IMR-90 (cell line): ENCODE measurements at regions not wholly inside any gene's neighbourhood (a gene's known extent, or its start where the extent isn't known, plus 50 kb on each side); places are given as distances from the start of the nearest gene placed in this dataset.

Experiments used
- ATAC-seq: fragments of 200-7000 bp; cut with Tn5 transposase; 2 replicates; pipeline ENCODE4 v1.9.1; 2020; ENCODE audit warnings: low read depth, mild to moderate bottlenecking, moderate library complexity
- BruUV-seq: library from RNA; stranded (reverse); fragments of 400-500 nt; replicated peaks from 2 replicates; lab custom pipeline; 2021; lab: Mats Ljungman, UMichigan
- CTCF ChIA-PET: fragments of 300-600 bp; formaldehyde crosslinking; extraction: SDS; loops from one replicate; lab custom pipeline; 2021; ENCODE audit warnings: antibody characterized with exemption; lab: Yijun Ruan, JAX
- POLR2A ChIA-PET: fragments of 300-600 bp; sonication (Branson Sonifier 250); formaldehyde crosslinking; loops from one replicate; lab custom pipeline; 2022; ENCODE audit warnings: antibody characterized with exemption; ENCODE audit not compliant: unreplicated experiment; lab: Charles Lee
- DNase-seq: peaks from one replicate; pipeline ENCODE4 v3.0.0; 2013
- H2AFZ ChIP-seq: replicated peaks from 2 replicates; pipeline ENCODE3; 2013; ENCODE audit warnings: low read length, mild to moderate bottlenecking; ENCODE audit not compliant: poor library complexity
- H2AK5ac ChIP-seq: 2 replicates; pipeline ENCODE4 v1.6.1; 2013; ENCODE audit warnings: low read depth, low read length, inconsistent platforms
- H2AK9ac ChIP-seq: replicated peaks from 2 replicates; pipeline ENCODE3; 2013; ENCODE audit warnings: mild to moderate bottlenecking, low read depth, low read length, moderate library complexity; ENCODE audit not compliant: poor library complexity
- H2BK120ac ChIP-seq: 2 replicates; pipeline ENCODE4 v1.6.1; 2013; ENCODE audit warnings: low read depth, low read length, inconsistent platforms
- H2BK15ac ChIP-seq: 3 replicates; pipeline ENCODE4 v1.6.1; 2013; ENCODE audit warnings: low read depth, low read length, inconsistent platforms
- H2BK20ac ChIP-seq: 2 replicates; pipeline ENCODE4 v1.6.1; 2013; ENCODE audit warnings: low read depth, mild to moderate bottlenecking, inconsistent platforms, low read length, moderate library complexity
- H2BK5ac ChIP-seq: 2 replicates; pipeline ENCODE4 v1.6.1; 2013; ENCODE audit warnings: mild to moderate bottlenecking, low read depth, low read length, inconsistent platforms; ENCODE audit not compliant: poor library complexity, severe bottlenecking
- H3K14ac ChIP-seq: replicated peaks from 2 replicates; pipeline ENCODE4 v1.6.1; 2013; ENCODE audit warnings: low read depth, low read length, inconsistent platforms
- H3K18ac ChIP-seq: 2 replicates; pipeline ENCODE4 v1.6.1; 2013; ENCODE audit warnings: low read depth, low read length, control low read depth
- H3K23ac ChIP-seq: 2 replicates; pipeline ENCODE4 v1.6.1; 2013; ENCODE audit warnings: low read depth, low read length, inconsistent platforms
- H3K27ac ChIP-seq: 2 replicates; pipeline ENCODE4 v1.5.1; 2013; ENCODE audit warnings: mild to moderate bottlenecking, control low read depth, low read length; ENCODE audit not compliant: insufficient read depth
- H3K27me3 ChIP-seq: 2 replicates; pipeline ENCODE4 v1.6.1; 2013; ENCODE audit warnings: low read length; ENCODE audit not compliant: control insufficient read depth, insufficient read depth
- H3K36me3 ChIP-seq: 2 replicates; pipeline ENCODE4 v1.6.1; 2013; ENCODE audit warnings: low read length, mixed read lengths; ENCODE audit not compliant: control insufficient read depth, insufficient read depth
- H3K4ac ChIP-seq: 2 replicates; pipeline ENCODE4 v1.6.1; 2013; ENCODE audit warnings: low read depth, low read length, inconsistent platforms
- H3K4me1 ChIP-seq: 2 replicates; pipeline ENCODE4 v1.6.1; 2013; ENCODE audit warnings: low read length, mixed read lengths; ENCODE audit not compliant: control insufficient read depth, insufficient read depth
- H3K4me2 ChIP-seq: 2 replicates; pipeline ENCODE4 v1.6.1; 2013; ENCODE audit warnings: low read depth, mild to moderate bottlenecking, control low read depth, low read length, moderate library complexity
- H3K4me3 ChIP-seq: 2 replicates; pipeline ENCODE4 v1.5.1; 2013; ENCODE audit warnings: low read depth, mild to moderate bottlenecking, control low read depth, low read length, moderate library complexity; ENCODE audit not compliant: insufficient read depth
- H3K56ac ChIP-seq: 2 replicates; pipeline ENCODE4 v1.6.1; 2013; ENCODE audit warnings: low read length, inconsistent platforms; ENCODE audit not compliant: insufficient read depth; ENCODE audit errors: extremely low read depth
- H3K79me1 ChIP-seq, 2 experiments: 2 replicates each; pipeline ENCODE4 v1.6.1; 2013; ENCODE audit warnings: low read length in 2 of 2, inconsistent platforms in 1 of 2, low read depth in 1 of 2
- H3K9ac ChIP-seq: 2 replicates; pipeline ENCODE4 v1.6.1; 2013; ENCODE audit warnings: low read depth, low read length, control low read depth
- H3K9me1 ChIP-seq: 2 replicates; pipeline ENCODE4 v1.6.1; 2013; ENCODE audit warnings: low read length, inconsistent platforms; ENCODE audit not compliant: insufficient read depth
- H3K9me3 ChIP-seq: 2 replicates; pipeline ENCODE4 v1.6.1; 2013; ENCODE audit warnings: low read length; ENCODE audit not compliant: control insufficient read depth, insufficient read depth
- H4K20me1 ChIP-seq: 2 replicates; pipeline ENCODE4 v1.6.1; 2013; ENCODE audit warnings: low read length, inconsistent platforms; ENCODE audit not compliant: insufficient read depth
- H4K5ac ChIP-seq: 2 replicates; pipeline ENCODE4 v1.6.1; 2013; ENCODE audit warnings: mild to moderate bottlenecking, low read depth, low read length, control low read depth
- H4K8ac ChIP-seq, 2 experiments: 2 replicates each; pipeline ENCODE4 v1.6.1; 2013; ENCODE audit warnings: low read depth in 2 of 2, low read length in 2 of 2, control low read depth in 1 of 2, inconsistent platforms in 1 of 2
- H4K91ac ChIP-seq: 2 replicates; pipeline ENCODE4 v1.6.1; 2013; ENCODE audit warnings: low read depth, low read length, inconsistent platforms; ENCODE audit not compliant: insufficient read depth
- BHLHE40 ChIP-seq: fragments of 150-350 bp; IDR thresholded peaks from 2 replicates; pipeline ENCODE4 v1.6.1; 2016; ENCODE audit warnings: mild to moderate bottlenecking, low read depth, low read length
- CEBPB ChIP-seq: IDR thresholded peaks from 2 replicates; pipeline ENCODE4 v1.6.1; 2012; ENCODE audit warnings: low read depth, low read length, improper control_type of control experiment
- CHD1 ChIP-seq: IDR thresholded peaks from 2 replicates; pipeline ENCODE4 v1.6.1; 2012; ENCODE audit warnings: low read depth, low read length, improper control_type of control experiment
- FOS ChIP-seq: fragments of 150-350 bp; IDR thresholded peaks from 2 replicates; pipeline ENCODE4 v1.6.1; 2016; ENCODE audit warnings: low read depth, low read length
- MAFK ChIP-seq: IDR thresholded peaks from 2 replicates; pipeline ENCODE4 v1.6.1; 2012; ENCODE audit warnings: low read depth, low read length, improper control_type of control experiment
- MAZ ChIP-seq: IDR thresholded peaks from 2 replicates; pipeline ENCODE4 v1.6.1; 2012; ENCODE audit warnings: low read depth, mild to moderate bottlenecking, low read length, improper control_type of control experiment, moderate library complexity, borderline replicate concordance
- MXI1 ChIP-seq: IDR thresholded peaks from 2 replicates; pipeline ENCODE4 v1.6.1; 2012; ENCODE audit warnings: low read depth, mild to moderate bottlenecking, low read length, moderate library complexity, borderline replicate concordance
- NFE2L2 ChIP-seq: fragments of 150-350 bp; IDR thresholded peaks from 2 replicates; pipeline ENCODE4 v1.6.1; 2016; ENCODE audit warnings: low read depth, mild to moderate bottlenecking, low read length
- POLR2A ChIP-seq: IDR thresholded peaks from 2 replicates; pipeline ENCODE4 v1.6.1; 2012; ENCODE audit warnings: mild to moderate bottlenecking, low read depth, low read length
- RAD21 ChIP-seq: IDR thresholded peaks from 2 replicates; pipeline ENCODE4 v1.6.1; 2012; ENCODE audit warnings: low read length, improper control_type of control experiment
- RCOR1 ChIP-seq: IDR thresholded peaks from 2 replicates; pipeline ENCODE4 v1.6.1; 2012; ENCODE audit warnings: mild to moderate bottlenecking, low read length, improper control_type of control experiment; ENCODE audit not compliant: insufficient replicate concordance
- RFX5 ChIP-seq: IDR thresholded peaks from 2 replicates; pipeline ENCODE4 v1.8.0; 2012; ENCODE audit warnings: low read depth, mild to moderate bottlenecking, low read length, moderate library complexity
- SMC3 ChIP-seq: fragments of 150-350 bp; IDR thresholded peaks from 2 replicates; pipeline ENCODE4 v1.6.1; 2016; ENCODE audit warnings: low read depth, mild to moderate bottlenecking, antibody characterized with exemption, low read length, moderate library complexity
- WGBS, 2 experiments: methylation state at CpG; one replicate each; pipeline versions ENCODE4 v1.1.5 to v1.1.7; 2013; ENCODE audit warnings: missing lambda C conversion rate in 2 of 2; ENCODE audit not compliant: insufficient read length in 1 of 2; ENCODE audit errors: extremely low coverage in 2 of 2; 5-methylcytosine and 5-hydroxymethylcytosine counted together
- dilution Hi-C: fragments of 300-500 bp; cut with HindIII; formaldehyde crosslinking; loops from one replicate; pipeline ENCODE4 v1.14.3; 2018; ENCODE audit warnings: low sequenced_read_pairs; ENCODE audit not compliant: unreplicated experiment
- in situ Hi-C: fragments of 300-500 bp; cut with MboI; formaldehyde crosslinking; loops from 3 replicates; pipeline ENCODE4 v1.14.3; 2019; ENCODE audit warnings: low sequenced_read_pairs, inconsistent platforms, mixed read lengths
- intact Hi-C: fragments of 100-400 bp; cut with micrococcal nuclease; formaldehyde crosslinking; loops from 2 replicates; pipeline ENCODE4 v1.10.0; 2022
- TF ChIP-seq, protein P1 (sequence below): fragments of 150-350 bp; IDR thresholded peaks from 2 replicates; pipeline ENCODE4 v1.6.1; 2016; ENCODE audit warnings: low read depth, mild to moderate bottlenecking, low read length, moderate library complexity, borderline replicate concordance
- TF ChIP-seq, protein P2 (sequence below): conservative IDR thresholded peaks from 2 replicates; pipeline ENCODE4 v1.5.1; 2012; ENCODE audit warnings: mild to moderate bottlenecking, low read depth, low read length, improper control_type of control experiment

DNA sequence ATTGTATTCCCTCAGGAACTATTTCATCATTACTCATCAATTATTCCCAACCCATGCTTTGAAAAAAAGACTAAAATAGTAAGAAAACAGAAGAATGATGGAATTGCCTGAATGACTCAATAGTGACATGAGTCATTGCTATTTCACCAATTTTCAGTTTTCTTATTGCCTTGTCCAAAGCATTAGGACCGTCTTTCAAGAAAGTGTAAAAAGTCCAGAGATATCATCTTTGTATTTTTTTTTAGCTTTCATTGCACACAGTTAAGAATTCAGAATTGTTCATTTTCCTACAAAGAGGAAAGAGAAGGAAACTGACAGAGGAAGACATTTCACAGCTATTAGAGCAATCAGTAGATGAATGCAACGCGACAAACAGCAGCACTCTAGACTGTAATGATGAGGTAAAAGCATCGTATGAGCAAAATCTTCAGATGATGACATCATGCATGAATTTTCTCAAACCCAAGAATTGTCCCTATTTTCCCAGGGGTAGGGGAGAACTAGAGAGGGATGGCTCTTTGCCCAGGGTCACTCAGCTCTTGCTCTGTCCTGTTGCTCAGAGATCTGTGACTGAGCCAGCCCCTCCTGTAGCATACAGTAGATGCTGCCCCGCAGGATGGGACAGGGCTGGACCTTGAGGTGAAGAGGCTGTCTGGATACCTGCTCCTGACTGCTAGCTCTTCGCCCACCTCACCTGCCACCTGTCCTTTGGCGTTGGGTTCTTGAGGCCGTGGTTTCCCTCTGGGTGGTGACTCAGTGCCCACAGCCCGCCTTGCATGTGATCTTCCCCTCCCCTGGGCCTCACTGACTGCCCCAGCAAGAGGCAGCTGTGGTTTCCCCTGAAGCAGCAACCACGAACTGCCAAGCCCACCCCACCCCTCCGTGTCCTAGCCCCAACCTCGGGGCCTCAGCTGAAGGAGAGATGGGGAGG lies 84.8 kb downstream of the PPCDC start:
- Histone ChIP-seq H2BK5ac (peak overlapping the region; percentile 2), H2BK15ac (peak overlapping the region; percentile 41; the same call in 2 of the 3 replicates), H3K9me1 (peaks cover 15% of the 10 kb centered on the region), H3K23ac (0 out of 2 replicates have a peak overlapping the region, but pooled peaks have one; percentile 24), H2BK120ac (peak overlapping the region; percentile 62), H3K9ac (no peak overlapping the region), H4K5ac (no peak overlapping the region; the same call in 1 of the 2 replicates), H2BK20ac (peak overlapping the region; percentile 78), H3K4me3 (no peak overlapping the region), H3K27me3 (peaks cover 6% of the 10 kb centered on the region; the same call in 1 of the 2 replicates), H4K20me1 (peaks cover 6% of the 10 kb centered on the region), H4K91ac (no peak overlapping the region; the same call in 1 of the 2 replicates), H3K4me1 (peaks cover 9% of the 10 kb centered on the region), H3K79me1 (no peaks in the 10 kb centered on the region), H3K14ac (peak overlapping the region; percentile 37; the same call in 1 of the 2 replicates), H3K4ac (peak overlapping the region; percentile 54; the same call in 1 of the 2 replicates), H3K27ac (no peak overlapping the region), H3K18ac (peak overlapping the region; percentile 56; the same call in 1 of the 2 replicates), H3K56ac (no peak overlapping the region), H2AK9ac (peak overlapping the region; percentile 68), H4K8ac (peak overlapping the region in 1 of 2 experiments; percentile 39; a peak in 1 of 4 replicates), H2AFZ (peak overlapping the region; percentile 64), H3K4me2 (peak overlapping the region; percentile 5; the same call in 1 of the 2 replicates), H3K36me3 (no peaks in the 10 kb centered on the region), H2AK5ac (peak overlapping the region; percentile 94), H3K9me3 (no peaks in the 10 kb centered on the region)
- intact Hi-C loops (no loop called here), dilution Hi-C loops (no loop called here), in situ Hi-C loops (no loop called here)
- CTCF ChIA-PET, result interaction anchor here (1.6 kb wide), 1 partner anchor 96 kb away, joined by 4 read pairs; no protein-coding TSS in a partner anchor
- 0% methylated on average over 1 of the region's 12 CpGs; no CpG with 5 or more reads in 1 of the 2 experiments for WGBS, 2 experiments
- peak; percentile 60 for ATAC-seq
- POLR2A ChIA-PET, result no interaction called here
- no TSS peak for BruUV-seq
- DNase-seq, result peak; percentile 91
- TF ChIP-seq SMC3 (no peak), RFX5 (no peak), MAZ (no peak), CEBPB (peak; percentile 87), RAD21 (no peak), POLR2A (no peak), MAFK (0 out of 2 replicates have a peak, but pooled peaks have one; percentile 19), FOS (peak; percentile 66), NFE2L2 (no peak), CHD1 (no peak), BHLHE40 (peak; percentile 58), RCOR1 (no peak), MXI1 (no peak)
- TF ChIP-seq, protein P1, sequence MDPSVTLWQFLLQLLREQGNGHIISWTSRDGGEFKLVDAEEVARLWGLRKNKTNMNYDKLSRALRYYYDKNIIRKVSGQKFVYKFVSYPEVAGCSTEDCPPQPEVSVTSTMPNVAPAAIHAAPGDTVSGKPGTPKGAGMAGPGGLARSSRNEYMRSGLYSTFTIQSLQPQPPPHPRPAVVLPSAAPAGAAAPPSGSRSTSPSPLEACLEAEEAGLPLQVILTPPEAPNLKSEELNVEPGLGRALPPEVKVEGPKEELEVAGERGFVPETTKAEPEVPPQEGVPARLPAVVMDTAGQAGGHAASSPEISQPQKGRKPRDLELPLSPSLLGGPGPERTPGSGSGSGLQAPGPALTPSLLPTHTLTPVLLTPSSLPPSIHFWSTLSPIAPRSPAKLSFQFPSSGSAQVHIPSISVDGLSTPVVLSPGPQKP, result no peak
- TF ChIP-seq, protein P2, sequence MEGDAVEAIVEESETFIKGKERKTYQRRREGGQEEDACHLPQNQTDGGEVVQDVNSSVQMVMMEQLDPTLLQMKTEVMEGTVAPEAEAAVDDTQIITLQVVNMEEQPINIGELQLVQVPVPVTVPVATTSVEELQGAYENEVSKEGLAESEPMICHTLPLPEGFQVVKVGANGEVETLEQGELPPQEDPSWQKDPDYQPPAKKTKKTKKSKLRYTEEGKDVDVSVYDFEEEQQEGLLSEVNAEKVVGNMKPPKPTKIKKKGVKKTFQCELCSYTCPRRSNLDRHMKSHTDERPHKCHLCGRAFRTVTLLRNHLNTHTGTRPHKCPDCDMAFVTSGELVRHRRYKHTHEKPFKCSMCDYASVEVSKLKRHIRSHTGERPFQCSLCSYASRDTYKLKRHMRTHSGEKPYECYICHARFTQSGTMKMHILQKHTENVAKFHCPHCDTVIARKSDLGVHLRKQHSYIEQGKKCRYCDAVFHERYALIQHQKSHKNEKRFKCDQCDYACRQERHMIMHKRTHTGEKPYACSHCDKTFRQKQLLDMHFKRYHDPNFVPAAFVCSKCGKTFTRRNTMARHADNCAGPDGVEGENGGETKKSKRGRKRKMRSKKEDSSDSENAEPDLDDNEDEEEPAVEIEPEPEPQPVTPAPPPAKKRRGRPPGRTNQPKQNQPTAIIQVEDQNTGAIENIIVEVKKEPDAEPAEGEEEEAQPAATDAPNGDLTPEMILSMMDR, result no peak
